ENCODE measurements at regions not wholly inside any gene's neighbourhood (a gene's known extent, or its start where the extent isn't known, plus 50 kb on each side); places are given as distances from the start of the nearest gene placed in this dataset.

DNA sequence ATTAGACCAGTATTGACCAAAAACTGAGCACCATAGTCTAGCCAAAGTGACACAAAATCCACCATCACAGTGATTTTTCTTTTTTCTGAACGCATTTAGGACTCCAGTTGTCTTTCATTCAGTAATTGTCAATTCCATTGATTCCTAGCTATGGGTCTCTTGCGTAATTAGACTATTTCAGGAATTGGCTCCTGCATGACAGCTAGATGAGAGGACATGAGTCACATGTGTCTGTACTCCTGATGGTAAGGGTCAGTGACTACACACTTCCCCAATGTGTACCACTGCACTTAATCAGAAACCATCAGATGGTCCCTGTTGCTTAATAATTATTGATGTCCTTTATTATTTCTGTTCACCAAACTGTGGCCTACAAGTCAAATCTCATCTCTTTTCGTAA is 469.5 kb downstream of the POM121L12 start:
- Histone ChIP-seq H3K36me3 (ENCODE audit: control insufficient read depth, insufficient read depth, low read length) (no peaks in the 10 kb centered on the region), H3K4me1 (replicated peaks in 1 of 2; ENCODE audit: control insufficient read depth in 2 of 2, insufficient read depth in 2 of 2, low read length in 2 of 2) (no peaks in the 10 kb centered on the region), H4K20me1 (replicated peaks; ENCODE audit: control insufficient read depth, insufficient read depth, low read length) (no peaks in the 10 kb centered on the region), H3K27ac (ENCODE audit: extremely low read depth, low read depth, low read length) (no peak overlapping the region), H3K4me2 (ENCODE audit: insufficient read depth, low read length) (no peak overlapping the region), H3K9ac (ENCODE audit: insufficient read depth in 1 of 2, low read depth in 2 of 2, low read length in 2 of 2) (no peak overlapping the region), H3K9me3 (replicated peaks; ENCODE audit: control insufficient read depth, insufficient read depth, low read depth, low read length) (no peaks in the 10 kb centered on the region), H3K9me1 (ENCODE audit: control insufficient read depth, insufficient read depth, low read length) (no peaks in the 10 kb centered on the region), H3K79me2 (ENCODE audit: control insufficient read depth, insufficient read depth, low read length) (no peaks in the 10 kb centered on the region), H3K27me3 (ENCODE audit: control insufficient read depth in 2 of 2, insufficient read depth in 2 of 2, low read length in 2 of 2) (no peaks in the 10 kb centered on the region), H2AFZ (ENCODE audit: low read depth, low read length) (no peak overlapping the region), H3K4me3 (no peak overlapping the region)
- ChIA-PET CTCF (ENCODE audit: low intra/inter-chr PET ratio) (no interaction called here), POLR2A (no interaction called here)
- TF ChIP-seq L3MBTL2 (IDR thresholded peaks at IDR 0.05) (no peak), MEF2A (IDR thresholded peaks at IDR 0.05; ENCODE audit: control insufficient read depth, low read depth, low read length) (no peak), SMAD3 (CRISPR knock-in tag; conservative IDR thresholded peaks at IDR 0.05) (no peak), RAD21 (CRISPR knock-in tag; conservative IDR thresholded peaks at IDR 0.05 in 1 of 2, IDR thresholded peaks at IDR 0.05 in 1 of 2) (no peak), SRSF7 (optimal IDR thresholded peaks at IDR 0.05; ENCODE audit: low read depth, low read length) (no peak), NONO (IDR thresholded peaks at IDR 0.05; ENCODE audit: low read depth in 2 of 2, low read length in 1 of 2) (no peak), PML (IDR thresholded peaks at IDR 0.05; ENCODE audit: low read length) (no peak), NR4A1 (CRISPR knock-in tag; IDR thresholded peaks at IDR 0.05) (no peak), NR4A1 (tag; IDR thresholded peaks at IDR 0.05) (no peak)
- TF ChIP-seq, protein P1, sequence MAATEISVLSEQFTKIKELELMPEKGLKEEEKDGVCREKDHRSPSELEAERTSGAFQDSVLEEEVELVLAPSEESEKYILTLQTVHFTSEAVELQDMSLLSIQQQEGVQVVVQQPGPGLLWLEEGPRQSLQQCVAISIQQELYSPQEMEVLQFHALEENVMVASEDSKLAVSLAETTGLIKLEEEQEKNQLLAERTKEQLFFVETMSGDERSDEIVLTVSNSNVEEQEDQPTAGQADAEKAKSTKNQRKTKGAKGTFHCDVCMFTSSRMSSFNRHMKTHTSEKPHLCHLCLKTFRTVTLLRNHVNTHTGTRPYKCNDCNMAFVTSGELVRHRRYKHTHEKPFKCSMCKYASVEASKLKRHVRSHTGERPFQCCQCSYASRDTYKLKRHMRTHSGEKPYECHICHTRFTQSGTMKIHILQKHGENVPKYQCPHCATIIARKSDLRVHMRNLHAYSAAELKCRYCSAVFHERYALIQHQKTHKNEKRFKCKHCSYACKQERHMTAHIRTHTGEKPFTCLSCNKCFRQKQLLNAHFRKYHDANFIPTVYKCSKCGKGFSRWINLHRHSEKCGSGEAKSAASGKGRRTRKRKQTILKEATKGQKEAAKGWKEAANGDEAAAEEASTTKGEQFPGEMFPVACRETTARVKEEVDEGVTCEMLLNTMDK (IDR thresholded peaks at IDR 0.05; ENCODE audit: borderline replicate concordance, insufficient read depth, low read depth, low read length, poor library complexity, severe bottlenecking) = no peak
- TF ChIP-seq, protein P2, sequence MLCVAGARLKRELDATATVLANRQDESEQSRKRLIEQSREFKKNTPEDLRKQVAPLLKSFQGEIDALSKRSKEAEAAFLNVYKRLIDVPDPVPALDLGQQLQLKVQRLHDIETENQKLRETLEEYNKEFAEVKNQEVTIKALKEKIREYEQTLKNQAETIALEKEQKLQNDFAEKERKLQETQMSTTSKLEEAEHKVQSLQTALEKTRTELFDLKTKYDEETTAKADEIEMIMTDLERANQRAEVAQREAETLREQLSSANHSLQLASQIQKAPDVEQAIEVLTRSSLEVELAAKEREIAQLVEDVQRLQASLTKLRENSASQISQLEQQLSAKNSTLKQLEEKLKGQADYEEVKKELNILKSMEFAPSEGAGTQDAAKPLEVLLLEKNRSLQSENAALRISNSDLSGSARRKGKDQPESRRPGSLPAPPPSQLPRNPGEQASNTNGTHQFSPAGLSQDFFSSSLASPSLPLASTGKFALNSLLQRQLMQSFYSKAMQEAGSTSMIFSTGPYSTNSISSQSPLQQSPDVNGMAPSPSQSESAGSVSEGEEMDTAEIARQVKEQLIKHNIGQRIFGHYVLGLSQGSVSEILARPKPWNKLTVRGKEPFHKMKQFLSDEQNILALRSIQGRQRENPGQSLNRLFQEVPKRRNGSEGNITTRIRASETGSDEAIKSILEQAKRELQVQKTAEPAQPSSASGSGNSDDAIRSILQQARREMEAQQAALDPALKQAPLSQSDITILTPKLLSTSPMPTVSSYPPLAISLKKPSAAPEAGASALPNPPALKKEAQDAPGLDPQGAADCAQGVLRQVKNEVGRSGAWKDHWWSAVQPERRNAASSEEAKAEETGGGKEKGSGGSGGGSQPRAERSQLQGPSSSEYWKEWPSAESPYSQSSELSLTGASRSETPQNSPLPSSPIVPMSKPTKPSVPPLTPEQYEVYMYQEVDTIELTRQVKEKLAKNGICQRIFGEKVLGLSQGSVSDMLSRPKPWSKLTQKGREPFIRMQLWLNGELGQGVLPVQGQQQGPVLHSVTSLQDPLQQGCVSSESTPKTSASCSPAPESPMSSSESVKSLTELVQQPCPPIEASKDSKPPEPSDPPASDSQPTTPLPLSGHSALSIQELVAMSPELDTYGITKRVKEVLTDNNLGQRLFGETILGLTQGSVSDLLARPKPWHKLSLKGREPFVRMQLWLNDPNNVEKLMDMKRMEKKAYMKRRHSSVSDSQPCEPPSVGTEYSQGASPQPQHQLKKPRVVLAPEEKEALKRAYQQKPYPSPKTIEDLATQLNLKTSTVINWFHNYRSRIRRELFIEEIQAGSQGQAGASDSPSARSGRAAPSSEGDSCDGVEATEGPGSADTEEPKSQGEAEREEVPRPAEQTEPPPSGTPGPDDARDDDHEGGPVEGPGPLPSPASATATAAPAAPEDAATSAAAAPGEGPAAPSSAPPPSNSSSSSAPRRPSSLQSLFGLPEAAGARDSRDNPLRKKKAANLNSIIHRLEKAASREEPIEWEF (CRISPR knock-in tag; IDR thresholded peaks at IDR 0.05) = no peak
- TF ChIP-seq, protein P3, sequence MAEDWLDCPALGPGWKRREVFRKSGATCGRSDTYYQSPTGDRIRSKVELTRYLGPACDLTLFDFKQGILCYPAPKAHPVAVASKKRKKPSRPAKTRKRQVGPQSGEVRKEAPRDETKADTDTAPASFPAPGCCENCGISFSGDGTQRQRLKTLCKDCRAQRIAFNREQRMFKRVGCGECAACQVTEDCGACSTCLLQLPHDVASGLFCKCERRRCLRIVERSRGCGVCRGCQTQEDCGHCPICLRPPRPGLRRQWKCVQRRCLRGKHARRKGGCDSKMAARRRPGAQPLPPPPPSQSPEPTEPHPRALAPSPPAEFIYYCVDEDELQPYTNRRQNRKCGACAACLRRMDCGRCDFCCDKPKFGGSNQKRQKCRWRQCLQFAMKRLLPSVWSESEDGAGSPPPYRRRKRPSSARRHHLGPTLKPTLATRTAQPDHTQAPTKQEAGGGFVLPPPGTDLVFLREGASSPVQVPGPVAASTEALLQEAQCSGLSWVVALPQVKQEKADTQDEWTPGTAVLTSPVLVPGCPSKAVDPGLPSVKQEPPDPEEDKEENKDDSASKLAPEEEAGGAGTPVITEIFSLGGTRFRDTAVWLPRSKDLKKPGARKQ (CRISPR knock-in tag; IDR thresholded peaks at IDR 0.05) = no peak
- ATAC-seq = no peak
- WGBS (ENCODE audit: insufficient coverage, low coverage, missing lambda C conversion rate) = 5% methylated on average over 3 of the region's 3 CpGs
- no peak for FAIRE-seq
- BruUV-seq (replicated peaks) = no TSS peak
- intact Hi-C loops (cut with micrococcal nuclease) (no loop called here), in situ Hi-C loops (cut with MboI) (no loop called here)
- no peak for DNase-seq (ENCODE audit: extremely low read depth in 1 of 4, low spot score in 3 of 4)
